GM19025 (cell line): ENCODE measurements at regions not wholly inside any gene's neighbourhood (a gene's known extent, or its start where the extent isn't known, plus 50 kb on each side); places are given as distances from the start of the nearest gene placed in this dataset.

Experiments
- ATAC-seq: cut with Tn5 transposase; IDR thresholded peaks from one replicate; pipeline ENCODE4 v1.9.1; 2021; ENCODE audit warnings: mild to moderate bottlenecking, low read depth, moderate library complexity; ENCODE audit not compliant: unreplicated experiment

GRCh38 chr1:193846411-193846810 lies 660.0 kb upstream of the B3GALT2 start:
- no peak for ATAC-seq

- no peak for ATAC-seq
Measured at GRCh38 chr1:193841857-193842256, 655.4 kb upstream of the B3GALT2 start.

- no peak for ATAC-seq
Measured at GRCh38 chr1:193831465-193831864, 645.1 kb upstream of the B3GALT2 start.

- ATAC-seq: no peak
Measured at GRCh38 chr1:193827516-193827915, 641.1 kb upstream of the B3GALT2 start.

- no peak for ATAC-seq
Measured at GRCh38 chr1:193819376-193819775, 633.0 kb upstream of the B3GALT2 start.

- ATAC-seq: no peak
Measured at GRCh38 chr1:193807208-193807607, 620.8 kb upstream of the B3GALT2 start.

- no peak for ATAC-seq
Measured at GRCh38 chr1:193806079-193807048, 620.0 kb upstream of the B3GALT2 start.

GRCh38 chr1:193799948-193800690 lies 613.7 kb upstream of the B3GALT2 start:
- no peak for ATAC-seq

- no peak for ATAC-seq
Measured at GRCh38 chr1:193799371-193799770, 613.0 kb upstream of the B3GALT2 start.

GRCh38 chr1:193794239-193794638 lies 607.8 kb upstream of the B3GALT2 start:
- no peak for ATAC-seq

- no peak for ATAC-seq
Measured at GRCh38 chr1:193791746-193792145, 605.3 kb upstream of the B3GALT2 start.

- no peak for ATAC-seq
Measured at GRCh38 chr1:193787061-193787460, 600.6 kb upstream of the B3GALT2 start.

GRCh38 chr1:193785850-193786420 lies 599.5 kb upstream of the B3GALT2 start:
- ATAC-seq: no peak

GRCh38 chr1:193774536-193775323 lies 588.3 kb upstream of the B3GALT2 start:
- ATAC-seq: no peak

GRCh38 chr1:193771596-193771995 lies 585.2 kb upstream of the B3GALT2 start:
- no peak for ATAC-seq

GRCh38 chr1:193769651-193770050 lies 583.2 kb upstream of the B3GALT2 start:
- ATAC-seq: no peak

GRCh38 chr1:193767886-193768285 lies 581.5 kb upstream of the B3GALT2 start:
- no peak for ATAC-seq

- no peak for ATAC-seq
Measured at GRCh38 chr1:193766329-193766728, 579.9 kb upstream of the B3GALT2 start.

GRCh38 chr1:193763266-193763665 lies 576.9 kb upstream of the B3GALT2 start:
- no peak for ATAC-seq

- ATAC-seq: no peak
Measured at GRCh38 chr1:193762236-193762635, 575.8 kb upstream of the B3GALT2 start.
